ENCODE measurements at regions not wholly inside any gene's neighbourhood (a gene's known extent, or its start where the extent isn't known, plus 50 kb on each side); places are given as distances from the start of the nearest gene placed in this dataset.

DNA sequence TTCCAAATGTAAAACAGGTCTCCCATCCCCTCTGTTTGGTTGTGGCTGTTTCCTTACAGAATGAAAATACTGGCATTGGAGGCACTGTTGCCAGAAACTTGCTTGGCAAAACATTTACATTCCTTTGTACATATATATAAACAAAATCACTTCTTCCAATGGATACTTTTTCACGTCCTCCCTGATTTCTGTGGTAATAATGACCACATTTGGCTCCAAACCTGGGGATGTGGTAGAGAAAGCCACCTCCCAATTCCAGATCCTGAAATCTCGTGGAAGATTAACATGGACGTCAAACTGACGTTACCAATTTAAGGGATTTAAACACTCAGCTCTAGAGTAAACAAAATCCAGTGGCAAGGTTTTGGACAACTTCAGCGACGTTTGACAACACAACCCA, 370.8 kb upstream of the ZFHX3 start:
- H3K9me3 Mint-ChIP-seq, result no peaks in the 10 kb centered on the region
- H3K4me3 Mint-ChIP-seq, result no peak overlapping the region
- H3K4me1 Mint-ChIP-seq (ENCODE audit: low read depth), result no peaks in the 10 kb centered on the region
- no peaks in the 10 kb centered on the region for H3K36me3 Mint-ChIP-seq (ENCODE audit: low read depth)
- H3K27ac Mint-ChIP-seq, result no peak overlapping the region
- no peak for DNase-seq (ENCODE audit: low spot score)
- no peaks in the 10 kb centered on the region for H3K27me3 Mint-ChIP-seq (ENCODE audit: low read depth)

DNA sequence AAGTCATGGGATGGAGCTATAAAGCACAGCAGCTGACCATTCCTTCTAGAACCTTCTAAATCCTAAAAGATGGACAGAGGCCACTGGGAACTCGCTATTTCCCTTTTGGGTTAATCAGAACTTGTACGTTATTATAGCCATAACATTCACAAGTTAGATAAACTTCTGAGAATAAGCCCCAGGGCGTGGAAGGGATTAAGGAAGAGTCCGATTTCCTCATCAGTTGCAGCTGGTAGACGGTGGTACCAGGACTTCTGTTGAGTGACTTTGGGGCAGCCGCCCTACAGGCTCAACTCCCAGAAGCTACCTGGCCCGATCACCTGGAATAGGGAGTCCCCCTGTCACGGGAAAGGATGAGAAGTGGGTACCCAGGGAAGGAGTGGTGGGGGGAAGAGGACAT, 370.1 kb upstream of the ZFHX3 start:
- H3K9me3 Mint-ChIP-seq, result no peaks in the 10 kb centered on the region
- H3K27me3 Mint-ChIP-seq (ENCODE audit: low read depth), result no peaks in the 10 kb centered on the region
- no peak for DNase-seq (ENCODE audit: low spot score)
- no peaks in the 10 kb centered on the region for H3K36me3 Mint-ChIP-seq (ENCODE audit: low read depth)
- H3K4me3 Mint-ChIP-seq, result no peak overlapping the region
- H3K4me1 Mint-ChIP-seq (ENCODE audit: low read depth), result no peaks in the 10 kb centered on the region
- H3K27ac Mint-ChIP-seq, result no peak overlapping the region

- H3K27ac Mint-ChIP-seq, result no peak overlapping the region
- no peaks in the 10 kb centered on the region for H3K27me3 Mint-ChIP-seq (ENCODE audit: low read depth)
- H3K4me3 Mint-ChIP-seq, result no peak overlapping the region
- no peak for DNase-seq (ENCODE audit: low spot score)
- no peaks in the 10 kb centered on the region for H3K4me1 Mint-ChIP-seq (ENCODE audit: low read depth)
- no peaks in the 10 kb centered on the region for H3K36me3 Mint-ChIP-seq (ENCODE audit: low read depth)
- no peaks in the 10 kb centered on the region for H3K9me3 Mint-ChIP-seq
These were observed 367.4 kb upstream of the ZFHX3 start for GRCh38 chr16:73415286-73415685.

DNA sequence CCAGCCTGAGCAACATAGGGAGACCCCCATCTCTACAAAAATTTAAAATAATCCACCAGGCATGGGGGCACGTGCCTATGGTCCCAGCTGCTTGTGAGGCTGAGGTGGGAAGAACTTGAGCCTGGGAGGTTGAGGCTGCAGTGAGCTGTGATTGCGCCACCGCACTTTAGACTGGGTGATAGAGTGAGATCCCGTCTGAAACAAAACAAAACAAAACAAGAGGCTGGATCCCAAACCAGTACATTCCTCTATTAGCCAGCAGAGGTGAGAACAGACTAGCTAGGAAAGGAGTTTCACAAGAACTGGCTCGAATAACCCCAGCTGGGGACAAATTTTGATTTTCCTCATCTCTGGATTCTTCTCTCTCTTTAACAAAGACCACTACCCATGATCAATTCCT, 366.7 kb upstream of the ZFHX3 start:
- Mint-ChIP-seq H3K9me3 (peaks cover under 1% of the 10 kb centered on the region), H3K27ac (no peak overlapping the region), H3K27me3 (ENCODE audit: low read depth) (no peaks in the 10 kb centered on the region), H3K36me3 (ENCODE audit: low read depth) (no peaks in the 10 kb centered on the region), H3K4me1 (ENCODE audit: low read depth) (no peaks in the 10 kb centered on the region), H3K4me3 (no peak overlapping the region)
- no peak for DNase-seq (ENCODE audit: low spot score)

DNA sequence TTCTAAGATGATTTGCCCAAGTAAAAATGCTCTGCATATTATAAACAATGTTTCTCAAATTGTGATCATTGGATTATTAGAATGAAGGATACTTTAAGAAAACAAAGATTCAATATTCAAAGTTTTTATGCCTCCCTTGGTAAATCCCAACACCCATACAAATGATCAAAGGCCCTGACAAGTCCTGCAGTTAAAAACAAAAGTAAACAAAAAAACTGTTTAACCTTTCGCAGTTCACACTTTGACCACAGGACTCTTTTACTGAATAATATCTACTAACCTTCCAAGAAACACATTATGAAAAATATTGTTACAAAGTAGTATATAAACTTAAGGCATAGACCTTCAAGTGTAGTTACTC, 365.9 kb upstream of the ZFHX3 start:
- Mint-ChIP-seq H3K4me1 (ENCODE audit: low read depth) (no peaks in the 10 kb centered on the region), H3K36me3 (ENCODE audit: low read depth) (no peaks in the 10 kb centered on the region), H3K9me3 (peaks cover 3% of the 10 kb centered on the region), H3K4me3 (no peak overlapping the region), H3K27me3 (ENCODE audit: low read depth) (no peaks in the 10 kb centered on the region), H3K27ac (no peak overlapping the region)
- DNase-seq (ENCODE audit: low spot score), result no peak

DNA sequence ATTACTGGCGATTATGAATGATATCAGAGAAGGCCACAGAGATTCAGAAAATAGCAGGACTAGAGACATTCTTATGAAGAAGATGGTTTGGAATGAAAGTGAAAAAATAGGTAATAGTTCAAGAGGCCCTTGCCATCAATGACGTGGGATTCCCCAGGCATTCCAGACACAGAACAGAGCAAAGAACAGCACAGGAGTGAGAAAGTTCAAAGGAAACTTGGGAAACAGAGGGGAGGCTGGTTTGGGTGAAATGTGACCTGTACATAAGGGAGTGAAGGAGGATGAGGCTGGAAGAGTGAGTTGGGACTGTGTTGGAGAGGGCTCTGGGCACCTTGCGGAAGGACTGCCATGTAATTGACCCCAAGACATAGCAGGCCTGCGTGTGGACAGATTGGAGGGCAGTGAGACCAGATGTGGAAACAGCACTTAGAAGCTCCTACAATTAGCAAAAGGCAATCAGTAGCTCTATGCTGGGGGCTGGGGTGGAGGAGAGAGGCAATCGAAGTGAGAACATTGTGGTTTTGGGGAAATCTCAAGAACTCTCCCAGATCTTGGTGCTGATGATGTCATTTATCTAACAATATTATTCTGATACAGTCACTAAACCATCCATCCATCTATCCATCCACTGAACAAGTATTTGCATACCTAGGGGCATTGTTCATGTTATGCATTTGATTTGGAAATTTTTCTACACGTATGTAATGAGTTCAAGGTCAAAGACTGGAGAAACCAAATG, 365.3 kb upstream of the ZFHX3 start:
- Mint-ChIP-seq H3K27me3 (ENCODE audit: low read depth) (no peaks in the 10 kb centered on the region), H3K4me3 (no peak overlapping the region), H3K4me1 (ENCODE audit: low read depth) (no peaks in the 10 kb centered on the region), H3K9me3 (peaks cover 3% of the 10 kb centered on the region), H3K36me3 (ENCODE audit: low read depth) (no peaks in the 10 kb centered on the region), H3K27ac (no peak overlapping the region)
- no peak for DNase-seq (ENCODE audit: low spot score)

DNA sequence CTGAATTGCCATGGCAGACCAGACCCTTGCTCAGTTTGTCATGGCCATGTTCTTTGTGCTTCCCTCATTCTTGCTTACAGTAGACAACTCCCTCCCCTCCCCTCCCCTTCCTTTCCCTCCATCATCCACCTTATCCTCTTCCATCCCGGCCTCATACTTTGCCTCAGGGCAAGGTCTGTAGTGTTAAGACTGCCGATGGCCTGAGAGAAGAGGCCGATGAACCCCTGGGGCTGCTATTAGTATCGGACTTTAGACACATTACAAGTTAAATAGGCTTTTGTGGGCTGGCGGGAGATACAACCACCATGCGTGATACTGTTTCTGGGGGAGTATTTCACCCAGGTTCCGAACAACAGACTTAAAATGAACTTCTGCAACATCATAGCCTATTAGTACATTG, 364.5 kb upstream of the ZFHX3 start:
- H3K27me3 Mint-ChIP-seq (ENCODE audit: low read depth), result no peaks in the 10 kb centered on the region
- no peak overlapping the region for H3K4me3 Mint-ChIP-seq
- no peak for DNase-seq (ENCODE audit: low spot score)
- H3K27ac Mint-ChIP-seq, result no peak overlapping the region
- H3K9me3 Mint-ChIP-seq, result peaks cover 3% of the 10 kb centered on the region
- no peaks in the 10 kb centered on the region for H3K4me1 Mint-ChIP-seq (ENCODE audit: low read depth)
- H3K36me3 Mint-ChIP-seq (ENCODE audit: low read depth), result no peaks in the 10 kb centered on the region

GRCh38 chr16:73408716-73409115, 360.8 kb upstream of the ZFHX3 start:
- H3K36me3 Mint-ChIP-seq (ENCODE audit: low read depth), result no peaks in the 10 kb centered on the region
- H3K4me3 Mint-ChIP-seq, result no peak overlapping the region
- no peaks in the 10 kb centered on the region for H3K4me1 Mint-ChIP-seq (ENCODE audit: low read depth)
- no peak for DNase-seq (ENCODE audit: low spot score)
- no peaks in the 10 kb centered on the region for H3K27me3 Mint-ChIP-seq (ENCODE audit: low read depth)
- H3K9me3 Mint-ChIP-seq, result peaks cover 3% of the 10 kb centered on the region
- H3K27ac Mint-ChIP-seq, result no peak overlapping the region

DNA sequence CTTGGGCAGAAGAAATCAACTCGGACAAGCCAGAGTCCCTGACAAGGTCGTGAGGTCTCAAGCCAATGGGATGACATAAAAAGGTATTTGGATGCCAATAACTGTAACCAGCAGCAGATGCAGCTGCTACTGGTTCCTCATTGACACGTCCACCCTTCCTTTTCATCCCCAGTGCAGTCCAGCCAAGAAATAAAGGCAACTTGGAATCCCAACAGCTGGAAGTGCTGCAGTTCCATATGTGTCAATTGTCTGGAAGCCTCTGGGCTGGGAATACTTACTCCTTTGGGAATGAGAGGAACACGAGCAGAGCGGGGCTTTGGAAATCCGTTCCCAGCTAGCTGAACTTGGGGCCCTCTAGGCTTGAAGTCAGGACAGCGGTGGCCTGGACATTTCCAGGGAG, 360.4 kb upstream of the ZFHX3 start:
- Mint-ChIP-seq H3K9me3 (peaks cover 3% of the 10 kb centered on the region), H3K27me3 (ENCODE audit: low read depth) (no peaks in the 10 kb centered on the region)
- no peak for DNase-seq (ENCODE audit: low spot score)

DNA sequence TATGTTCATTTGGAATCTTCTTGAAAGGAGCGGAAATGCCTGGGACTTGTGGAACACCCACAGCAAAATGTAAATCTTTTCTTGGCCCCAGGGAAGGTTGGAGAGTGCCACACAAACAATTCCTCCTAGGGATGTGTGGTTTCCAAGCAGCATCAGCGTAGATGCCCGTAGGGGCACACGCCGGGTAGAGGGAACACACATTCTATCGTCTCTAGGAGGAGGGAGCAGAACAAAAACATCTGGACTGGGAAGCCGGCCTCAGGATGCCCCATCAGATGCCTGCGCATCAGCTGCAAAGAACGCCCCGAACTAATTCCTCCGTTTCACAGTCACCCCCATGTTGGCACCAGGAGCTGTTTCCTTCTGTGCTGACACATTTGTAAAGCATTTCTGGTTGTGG, 357.9 kb upstream of the ZFHX3 start:
- Mint-ChIP-seq H3K4me3 (no peak overlapping the region), H3K27ac (no peak overlapping the region), H3K27me3 (ENCODE audit: low read depth) (no peaks in the 10 kb centered on the region), H3K36me3 (ENCODE audit: low read depth) (no peaks in the 10 kb centered on the region), H3K4me1 (ENCODE audit: low read depth) (no peaks in the 10 kb centered on the region), H3K9me3 (peaks cover 3% of the 10 kb centered on the region)
- DNase-seq (ENCODE audit: low spot score), result no peak

More for the DNA sequence above, 360.4 kb upstream of the ZFHX3 start:
- Mint-ChIP-seq H3K4me1 (ENCODE audit: low read depth) (no peaks in the 10 kb centered on the region), H3K4me3 (no peak overlapping the region), H3K27ac (no peak overlapping the region), H3K36me3 (ENCODE audit: low read depth) (no peaks in the 10 kb centered on the region)

- no peak overlapping the region for H3K27ac Mint-ChIP-seq
- no peak overlapping the region for H3K4me3 Mint-ChIP-seq
- no peaks in the 10 kb centered on the region for H3K36me3 Mint-ChIP-seq (ENCODE audit: low read depth)
- H3K9me3 Mint-ChIP-seq, result no peaks in the 10 kb centered on the region
- H3K27me3 Mint-ChIP-seq (ENCODE audit: low read depth), result no peaks in the 10 kb centered on the region
- no peak for DNase-seq (ENCODE audit: low spot score)
- no peaks in the 10 kb centered on the region for H3K4me1 Mint-ChIP-seq (ENCODE audit: low read depth)
These were observed 356.1 kb upstream of the ZFHX3 start for GRCh38 chr16:73404001-73404400.

DNA sequence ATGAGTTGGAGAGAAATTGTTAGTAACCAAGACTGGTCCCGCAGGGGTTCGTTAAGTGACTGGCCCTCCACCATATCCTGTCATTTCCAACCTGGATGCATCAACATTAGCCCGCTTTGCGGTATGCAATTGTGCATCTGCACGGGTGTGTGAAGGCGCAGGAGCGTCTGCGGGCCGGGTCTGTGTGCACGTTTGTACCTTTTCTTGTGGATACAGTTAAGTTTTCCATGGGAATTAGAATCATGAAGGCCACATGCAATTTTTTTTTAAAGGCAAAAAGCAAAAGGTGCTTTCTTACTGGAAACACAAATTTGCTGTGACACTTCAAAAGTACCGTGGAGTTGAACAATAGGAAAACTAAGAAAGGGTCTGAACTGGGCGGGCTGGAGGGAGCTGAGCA, 355.4 kb upstream of the ZFHX3 start:
- Mint-ChIP-seq H3K9me3 (no peaks in the 10 kb centered on the region), H3K4me1 (ENCODE audit: low read depth) (no peaks in the 10 kb centered on the region), H3K27me3 (ENCODE audit: low read depth) (no peaks in the 10 kb centered on the region), H3K27ac (no peak overlapping the region), H3K4me3 (no peak overlapping the region), H3K36me3 (ENCODE audit: low read depth) (no peaks in the 10 kb centered on the region)
- no peak for DNase-seq (ENCODE audit: low spot score)

DNA sequence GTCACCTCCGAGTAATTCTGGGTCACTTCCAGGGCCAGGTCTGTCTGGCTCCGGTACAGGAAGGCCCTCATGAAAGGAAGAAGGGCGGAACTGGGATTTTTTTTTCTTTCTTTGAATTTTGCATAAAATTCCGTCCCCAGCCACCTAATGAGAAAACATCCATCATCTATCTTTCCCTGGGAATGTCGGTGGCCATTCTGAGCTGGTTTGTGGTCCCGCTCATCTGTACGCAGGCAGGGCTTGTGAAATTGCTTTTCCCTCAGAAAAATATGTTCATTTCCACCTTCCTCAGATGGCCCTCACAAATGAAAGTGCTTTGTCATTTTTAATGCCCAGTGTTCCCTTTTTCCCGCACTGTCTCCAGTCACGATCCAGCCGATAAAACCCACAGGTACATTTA, 353.0 kb upstream of the ZFHX3 start:
- no peaks in the 10 kb centered on the region for H3K27me3 Mint-ChIP-seq (ENCODE audit: low read depth)

DNA sequence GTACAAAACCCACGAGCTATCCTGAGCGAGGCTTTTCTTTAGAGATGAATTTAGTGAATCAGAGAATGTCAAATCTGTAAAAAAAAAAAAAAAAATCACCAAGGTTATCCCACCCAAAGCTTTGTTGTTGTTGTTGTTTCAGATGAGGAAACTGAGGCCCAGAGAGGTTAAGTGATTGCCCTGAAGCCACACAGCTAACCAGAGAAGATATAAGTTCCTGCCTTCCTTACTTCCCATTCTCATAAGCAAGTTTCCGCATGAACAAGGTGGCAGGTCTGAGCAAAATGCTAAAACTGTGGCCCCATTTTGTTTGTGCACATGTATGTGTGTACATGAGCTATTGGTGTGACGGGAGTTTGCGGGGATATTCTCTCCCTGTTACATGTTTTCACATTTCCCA, 352.1 kb upstream of the ZFHX3 start:
- Mint-ChIP-seq H3K4me3 (no peak overlapping the region), H3K27ac (no peak overlapping the region), H3K9me3 (no peaks in the 10 kb centered on the region), H3K27me3 (ENCODE audit: low read depth) (no peaks in the 10 kb centered on the region), H3K4me1 (ENCODE audit: low read depth) (no peaks in the 10 kb centered on the region), H3K36me3 (ENCODE audit: low read depth) (no peaks in the 10 kb centered on the region)
- DNase-seq (ENCODE audit: low spot score), result no peak

More for the DNA sequence above, 353.0 kb upstream of the ZFHX3 start:
- H3K4me3 Mint-ChIP-seq, result no peak overlapping the region
- H3K27ac Mint-ChIP-seq, result no peak overlapping the region
- H3K9me3 Mint-ChIP-seq, result no peaks in the 10 kb centered on the region
- H3K36me3 Mint-ChIP-seq (ENCODE audit: low read depth), result no peaks in the 10 kb centered on the region
- DNase-seq (ENCODE audit: low spot score), result no peak
- H3K4me1 Mint-ChIP-seq (ENCODE audit: low read depth), result no peaks in the 10 kb centered on the region

GRCh38 chr16:73399486-73399885, 351.6 kb upstream of the ZFHX3 start:
- H3K4me3 Mint-ChIP-seq, result no peak overlapping the region

More at GRCh38 chr16:73399486-73399885, 351.6 kb upstream of the ZFHX3 start:
- H3K4me1 Mint-ChIP-seq (ENCODE audit: low read depth), result no peaks in the 10 kb centered on the region
- no peaks in the 10 kb centered on the region for H3K36me3 Mint-ChIP-seq (ENCODE audit: low read depth)
- H3K27me3 Mint-ChIP-seq (ENCODE audit: low read depth), result no peaks in the 10 kb centered on the region
- H3K27ac Mint-ChIP-seq, result no peak overlapping the region
- no peaks in the 10 kb centered on the region for H3K9me3 Mint-ChIP-seq
- DNase-seq (ENCODE audit: low spot score), result no peak
